ENCODE measurements at regions not wholly inside any gene's neighbourhood (a gene's known extent, or its start where the extent isn't known, plus 50 kb on each side); places are given as distances from the start of the nearest gene placed in this dataset.

- no peaks in the 10 kb centered on the region for H3K9me3 Mint-ChIP-seq (ENCODE audit: unreplicated experiment)
- DNase-seq: no peak
- no peaks in the 10 kb centered on the region for H3K36me3 Mint-ChIP-seq (ENCODE audit: unreplicated experiment)
- H3K4me3 Mint-ChIP-seq (ENCODE audit: unreplicated experiment): no peak overlapping the region
- H3K27me3 Mint-ChIP-seq (ENCODE audit: unreplicated experiment): no peaks in the 10 kb centered on the region
- H3K4me1 Mint-ChIP-seq (ENCODE audit: low read depth, unreplicated experiment): peaks cover 13% of the 10 kb centered on the region
- H3K27ac Mint-ChIP-seq (ENCODE audit: unreplicated experiment): no peak overlapping the region
- TF ChIP-seq CTCF (IDR thresholded peaks at IDR 0.05; ENCODE audit: partially characterized antibody, unreplicated experiment): no peak
These were observed 126.6 kb downstream of the TMEM132E start for GRCh38 chr17:34706029-34706428.

GRCh38 chr17:34703533-34703932 lies 124.2 kb downstream of the TMEM132E start:
- no peak for TF ChIP-seq CTCF (IDR thresholded peaks at IDR 0.05; ENCODE audit: partially characterized antibody, unreplicated experiment)
- Mint-ChIP-seq H3K4me1 (ENCODE audit: low read depth, unreplicated experiment) (no peaks in the 10 kb centered on the region), H3K27ac (ENCODE audit: unreplicated experiment) (no peak overlapping the region), H3K4me3 (ENCODE audit: unreplicated experiment) (no peak overlapping the region), H3K36me3 (ENCODE audit: unreplicated experiment) (no peaks in the 10 kb centered on the region), H3K27me3 (ENCODE audit: unreplicated experiment) (no peaks in the 10 kb centered on the region), H3K9me3 (ENCODE audit: unreplicated experiment) (no peaks in the 10 kb centered on the region)
- no peak for DNase-seq

GRCh38 chr17:34699181-34699580 lies 119.8 kb downstream of the TMEM132E start:
- Mint-ChIP-seq H3K27me3 (ENCODE audit: unreplicated experiment) (no peaks in the 10 kb centered on the region), H3K4me3 (ENCODE audit: unreplicated experiment) (no peak overlapping the region), H3K36me3 (ENCODE audit: unreplicated experiment) (no peaks in the 10 kb centered on the region), H3K4me1 (ENCODE audit: low read depth, unreplicated experiment) (no peaks in the 10 kb centered on the region), H3K9me3 (ENCODE audit: unreplicated experiment) (no peaks in the 10 kb centered on the region), H3K27ac (ENCODE audit: unreplicated experiment) (no peak overlapping the region)
- no peak for TF ChIP-seq CTCF (IDR thresholded peaks at IDR 0.05; ENCODE audit: partially characterized antibody, unreplicated experiment)
- no peak for DNase-seq

GRCh38 chr17:34692920-34693319 lies 113.5 kb downstream of the TMEM132E start:
- Mint-ChIP-seq H3K36me3 (ENCODE audit: unreplicated experiment) (peaks cover 4% of the 10 kb centered on the region), H3K27ac (ENCODE audit: unreplicated experiment) (no peak overlapping the region), H3K4me1 (ENCODE audit: low read depth, unreplicated experiment) (no peaks in the 10 kb centered on the region), H3K4me3 (ENCODE audit: unreplicated experiment) (no peak overlapping the region), H3K9me3 (ENCODE audit: unreplicated experiment) (peaks cover 2% of the 10 kb centered on the region), H3K27me3 (ENCODE audit: unreplicated experiment) (peaks cover 2% of the 10 kb centered on the region)
- no peak for DNase-seq
- no peak for TF ChIP-seq CTCF (IDR thresholded peaks at IDR 0.05; ENCODE audit: partially characterized antibody, unreplicated experiment)

Data from glutamatergic neuron (in vitro differentiated cells).